WTC11 (cell line): ENCODE measurements at regions not wholly inside any gene's neighbourhood (a gene's known extent, or its start where the extent isn't known, plus 50 kb on each side); places are given as distances from the start of the nearest gene placed in this dataset.

Experiments
- AFF4 ChIP-seq: sonication (generic); formaldehyde crosslinking; IDR thresholded peaks from 2 replicates; pipeline ENCODE4 v1.8.1; 2023; ENCODE audit warnings: mild to moderate bottlenecking, missing genetic modification reagents, borderline replicate concordance
- CTCF ChIP-seq: fragments of 200-600 bp; IDR thresholded peaks from 2 replicates; pipeline ENCODE4 v1.8.0; 2022; ENCODE audit warnings: antibody characterized with exemption
- FOXP4 ChIP-seq: sonication (generic); formaldehyde crosslinking; IDR thresholded peaks from 2 replicates; pipeline ENCODE4 v1.8.0; 2022; ENCODE audit warnings: mild to moderate bottlenecking, missing genetic modification reagents
- HMGA2 ChIP-seq: fragments of 250-450 bp; sonication (Bioruptor Pico); IDR thresholded peaks from 2 replicates; pipeline ENCODE4 v1.4.0; 2021; ENCODE audit warnings: mild to moderate bottlenecking, moderate library complexity
- IRF2 ChIP-seq: sonication (generic); formaldehyde crosslinking; IDR thresholded peaks from 2 replicates; pipeline ENCODE4 v1.8.0; 2022; ENCODE audit warnings: low read depth, missing genetic modification reagents, borderline replicate concordance
- NR3C1 ChIP-seq: sonication (generic); formaldehyde crosslinking; conservative IDR thresholded peaks from 2 replicates; pipeline ENCODE4 v1.8.1; 2023; ENCODE audit warnings: low read depth, mild to moderate bottlenecking, missing genetic modification reagents
- TEAD1 ChIP-seq: sonication (generic); formaldehyde crosslinking; IDR thresholded peaks from 2 replicates; pipeline ENCODE4 v1.8.0; 2022; ENCODE audit warnings: mild to moderate bottlenecking, missing genetic modification reagents
- TEAD4 ChIP-seq: sonication (generic); formaldehyde crosslinking; IDR thresholded peaks from 2 replicates; pipeline ENCODE4 v1.8.0; 2022; ENCODE audit warnings: mild to moderate bottlenecking, missing genetic modification reagents
- ZNF263 ChIP-seq: sonication (generic); formaldehyde crosslinking; IDR thresholded peaks from 2 replicates; pipeline ENCODE4 v1.8.1; 2022; ENCODE audit warnings: low read depth, mild to moderate bottlenecking, moderate library complexity, missing genetic modification reagents

- TF ChIP-seq IRF2 (no peak), CTCF (no peak), FOXP4 (CRISPR knock-in tag) (no peak), HMGA2 (CRISPR knock-in tag) (no peak), ZNF263 (no peak), AFF4 (CRISPR knock-in tag) (no peak), TEAD4 (CRISPR knock-in tag) (no peak), NR3C1 (CRISPR knock-in tag) (no peak), TEAD1 (CRISPR knock-in tag) (no peak)
These were observed 111.6 kb downstream of the NEUROD6 start for GRCh38 chr7:31228957-31229356.
